DND-41 (cell line): ENCODE measurements at regions not wholly inside any gene's neighbourhood (a gene's known extent, or its start where the extent isn't known, plus 50 kb on each side); places are given as distances from the start of the nearest gene placed in this dataset.

Source experiments
- ATAC-seq: fragments of 200-7000 bp; cut with Tn5 transposase; 3 replicates; pipeline ENCODE4 v1.9.1; 2021; ENCODE audit warnings: low read depth; ENCODE audit not compliant: insufficient read depth
- DNase-seq: peaks from one replicate; pipeline ENCODE4 v3.0.0-alpha.2; 2020
- H2AFZ ChIP-seq: 2 replicates; pipeline ENCODE4 v1.6.0; 2012; ENCODE audit warnings: low read depth, low read length
- H3K27ac ChIP-seq: 2 replicates; pipeline ENCODE4 v1.5.1; 2012; ENCODE audit warnings: low read length, inconsistent platforms
- H3K27me3 ChIP-seq: fragments of 200-600 bp; sonication (generic); 2 replicates; pipeline ENCODE4 v1.6.0; 2012; ENCODE audit warnings: low read length, mild to moderate bottlenecking, inconsistent platforms; ENCODE audit not compliant: insufficient read depth, poor library complexity
- H3K36me3 ChIP-seq: 2 replicates; pipeline ENCODE4 v1.5.1; 2012; ENCODE audit warnings: low read length, inconsistent platforms; ENCODE audit not compliant: insufficient read depth
- H3K4me1 ChIP-seq: 2 replicates; pipeline ENCODE4 v1.5.1; 2012; ENCODE audit warnings: mild to moderate bottlenecking, low read length; ENCODE audit not compliant: insufficient read depth
- H3K4me2 ChIP-seq: 2 replicates; pipeline ENCODE4 v1.6.0; 2012; ENCODE audit warnings: mild to moderate bottlenecking, moderate library complexity, low read length, inconsistent platforms; ENCODE audit not compliant: insufficient read depth
- H3K4me3 ChIP-seq, 2 experiments: fragments of 200-600 bp in 1 of 2; shearing (Covaris generic) in 1 of 2; 2 replicates each; pipeline ENCODE4 v1.5.1; 2012 to 2016; ENCODE audit warnings: inconsistent platforms in 2 of 2, low read length in 2 of 2, mild to moderate bottlenecking in 2 of 2, low read depth in 1 of 2, moderate library complexity in 1 of 2
- H3K79me2 ChIP-seq: 2 replicates; pipeline ENCODE4 v1.6.0; 2012; ENCODE audit warnings: low read length, inconsistent platforms; ENCODE audit not compliant: insufficient read depth
- H3K9ac ChIP-seq: 2 replicates; pipeline ENCODE4 v1.6.0; 2012; ENCODE audit warnings: low read depth, mild to moderate bottlenecking, inconsistent platforms, low read length, moderate library complexity
- H3K9me3 ChIP-seq: 2 replicates; pipeline ENCODE4 v1.5.1; 2012; ENCODE audit warnings: low read length, moderate library complexity, mild to moderate bottlenecking, inconsistent platforms; ENCODE audit not compliant: insufficient read depth, severe bottlenecking
- H4K20me1 ChIP-seq: 2 replicates; pipeline ENCODE4 v1.6.0; 2012; ENCODE audit warnings: low read length; ENCODE audit not compliant: insufficient read depth
- EZH2 ChIP-seq: IDR thresholded peaks from 3 replicates; pipeline ENCODE4 v1.6.1; 2012; ENCODE audit warnings: borderline replicate concordance, low read depth, mild to moderate bottlenecking, moderate library complexity, low read length, inconsistent platforms; ENCODE audit not compliant: severe bottlenecking
- TF ChIP-seq, protein P1 (sequence below): IDR thresholded peaks from 2 replicates; pipeline ENCODE4 v1.5.1; 2012; ENCODE audit warnings: borderline replicate concordance, low read length, moderate library complexity, mild to moderate bottlenecking; ENCODE audit not compliant: poor library complexity, severe bottlenecking; ENCODE audit errors: extremely low read depth

DNA sequence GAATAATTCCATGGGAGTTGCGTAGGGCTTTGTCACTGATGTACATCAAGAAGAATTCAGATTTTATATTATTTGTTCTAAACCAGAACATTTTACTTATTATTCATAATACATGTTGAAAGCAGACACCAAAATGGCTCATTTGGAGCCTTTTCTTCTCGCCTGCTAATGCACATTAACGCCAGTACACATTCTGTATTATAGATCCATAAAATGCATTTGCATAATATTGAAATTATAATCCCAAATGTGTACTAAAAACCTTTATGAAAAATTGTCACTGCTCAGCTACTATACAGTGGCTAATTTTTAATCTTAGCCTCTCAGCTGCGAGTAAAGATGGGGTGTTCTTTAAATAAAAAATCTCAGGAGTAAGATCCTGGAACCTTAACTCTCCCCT, 452.2 kb upstream of the HNRNPA3 start:
- Histone ChIP-seq H3K27me3 (peaks cover 3% of the 10 kb centered on the region), H3K4me1 (no peaks in the 10 kb centered on the region), H4K20me1 (no peaks in the 10 kb centered on the region), H3K9ac (no peak overlapping the region), H3K4me2 (no peak overlapping the region), H3K27ac (no peak overlapping the region), H3K4me3 (no peak overlapping the region), H3K79me2 (no peaks in the 10 kb centered on the region), H3K36me3 (no peaks in the 10 kb centered on the region), H3K9me3 (no peaks in the 10 kb centered on the region), H2AFZ (no peak overlapping the region)
- no peak for TF ChIP-seq EZH2
- TF ChIP-seq, protein P1, sequence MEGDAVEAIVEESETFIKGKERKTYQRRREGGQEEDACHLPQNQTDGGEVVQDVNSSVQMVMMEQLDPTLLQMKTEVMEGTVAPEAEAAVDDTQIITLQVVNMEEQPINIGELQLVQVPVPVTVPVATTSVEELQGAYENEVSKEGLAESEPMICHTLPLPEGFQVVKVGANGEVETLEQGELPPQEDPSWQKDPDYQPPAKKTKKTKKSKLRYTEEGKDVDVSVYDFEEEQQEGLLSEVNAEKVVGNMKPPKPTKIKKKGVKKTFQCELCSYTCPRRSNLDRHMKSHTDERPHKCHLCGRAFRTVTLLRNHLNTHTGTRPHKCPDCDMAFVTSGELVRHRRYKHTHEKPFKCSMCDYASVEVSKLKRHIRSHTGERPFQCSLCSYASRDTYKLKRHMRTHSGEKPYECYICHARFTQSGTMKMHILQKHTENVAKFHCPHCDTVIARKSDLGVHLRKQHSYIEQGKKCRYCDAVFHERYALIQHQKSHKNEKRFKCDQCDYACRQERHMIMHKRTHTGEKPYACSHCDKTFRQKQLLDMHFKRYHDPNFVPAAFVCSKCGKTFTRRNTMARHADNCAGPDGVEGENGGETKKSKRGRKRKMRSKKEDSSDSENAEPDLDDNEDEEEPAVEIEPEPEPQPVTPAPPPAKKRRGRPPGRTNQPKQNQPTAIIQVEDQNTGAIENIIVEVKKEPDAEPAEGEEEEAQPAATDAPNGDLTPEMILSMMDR, result no peak
- ATAC-seq, result no peak
- DNase-seq, result no peak

DNA sequence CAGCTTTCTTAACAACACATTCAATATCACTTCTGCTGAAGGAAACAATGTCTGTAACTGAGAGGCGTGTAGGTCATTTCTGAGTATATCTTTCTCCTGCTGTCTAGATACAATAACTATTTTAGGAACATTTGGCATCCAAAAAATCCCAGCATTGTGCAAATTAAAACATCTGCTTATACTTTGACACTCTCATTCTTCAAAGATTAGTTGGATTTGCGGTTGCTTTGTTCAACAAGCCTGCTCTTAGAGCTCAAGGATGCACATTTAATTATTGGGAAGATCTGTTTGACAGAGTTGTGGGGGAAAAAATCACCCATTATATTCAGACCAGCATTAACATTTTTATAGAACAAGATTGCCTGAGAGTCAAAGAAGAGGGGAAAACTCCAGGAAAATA, 449.5 kb upstream of the HNRNPA3 start:
- Histone ChIP-seq H3K27ac (no peak overlapping the region), H3K27me3 (peaks cover 3% of the 10 kb centered on the region), H3K9ac (no peak overlapping the region), H2AFZ (no peak overlapping the region), H3K4me3 (no peak overlapping the region), H3K4me2 (no peak overlapping the region), H3K9me3 (no peaks in the 10 kb centered on the region), H3K4me1 (no peaks in the 10 kb centered on the region), H3K79me2 (no peaks in the 10 kb centered on the region), H4K20me1 (no peaks in the 10 kb centered on the region), H3K36me3 (no peaks in the 10 kb centered on the region)
- ATAC-seq (no peak), DNase-seq (no peak)
- no peak for TF ChIP-seq EZH2
- TF ChIP-seq, protein P1, result no peak

DNA sequence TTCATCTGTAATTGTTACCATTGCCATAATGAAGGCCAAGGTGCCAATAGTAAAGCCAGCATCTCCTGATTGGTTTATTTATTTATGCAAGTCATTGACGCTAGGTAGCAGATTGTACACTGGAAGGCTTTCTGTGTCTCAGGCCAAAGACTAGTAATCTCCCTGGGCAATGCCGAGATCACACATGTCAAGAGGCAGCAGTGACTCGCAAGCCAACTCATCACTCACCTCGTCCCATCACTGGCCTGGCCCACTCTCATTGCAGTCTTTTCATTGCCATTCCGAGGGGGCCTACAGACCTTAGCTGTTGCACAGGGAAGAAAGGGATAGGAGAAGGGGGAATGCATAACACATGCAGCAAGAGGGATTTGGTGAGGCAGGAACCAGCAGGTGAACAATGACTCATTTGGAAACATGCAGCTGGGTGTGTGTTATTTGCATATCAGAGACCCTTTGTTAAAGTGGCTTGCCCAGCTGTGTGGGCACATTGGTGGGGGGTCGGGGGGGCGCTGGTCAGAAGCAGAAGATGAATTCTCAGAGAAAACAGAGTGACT, 448.7 kb upstream of the HNRNPA3 start:
- no peaks in the 10 kb centered on the region for H3K79me2 ChIP-seq
- H3K4me2 ChIP-seq, result no peak overlapping the region
- H3K9me3 ChIP-seq, result no peaks in the 10 kb centered on the region
- no peak overlapping the region for H3K9ac ChIP-seq
- ATAC-seq (no peak), DNase-seq (no peak)
- H3K4me3 ChIP-seq, result no peak overlapping the region
- no peaks in the 10 kb centered on the region for H3K36me3 ChIP-seq
- no peak overlapping the region for H3K27ac ChIP-seq
- no peak overlapping the region for H2AFZ ChIP-seq
- no peaks in the 10 kb centered on the region for H4K20me1 ChIP-seq
- H3K4me1 ChIP-seq, result peaks cover 2% of the 10 kb centered on the region; the same call in 1 of the 2 replicates
- peaks cover 3% of the 10 kb centered on the region for H3K27me3 ChIP-seq
- TF ChIP-seq, protein P1, result no peak
- no peak for TF ChIP-seq EZH2
